H9 (cell line): ENCODE measurements at regions not wholly inside any gene's neighbourhood (a gene's known extent, or its start where the extent isn't known, plus 50 kb on each side); places are given as distances from the start of the nearest gene placed in this dataset.

ENCODE experiments used
- DNase-seq: peaks from one replicate; pipeline ENCODE4 v3.0.0-alpha.2; 2017
- H2AFZ ChIP-seq: one replicate; pipeline ENCODE4 v1.6.1; 2013; ENCODE audit warnings: mild to moderate bottlenecking, low read length, control low read depth, moderate library complexity
- H2AK5ac ChIP-seq: 2 replicates; pipeline ENCODE4 v1.6.1; 2013; ENCODE audit warnings: low read length, control low read depth, mixed read lengths; ENCODE audit not compliant: insufficient read length
- H2BK120ac ChIP-seq: one replicate; pipeline ENCODE4 v1.6.1; 2013; ENCODE audit warnings: low read depth, mild to moderate bottlenecking, low read length, control low read depth, inconsistent platforms; ENCODE audit not compliant: poor library complexity, severe bottlenecking
- H2BK12ac ChIP-seq: 2 replicates; pipeline ENCODE4 v1.6.1; 2013; ENCODE audit warnings: low read length, control low read depth, mixed read lengths, low read depth; ENCODE audit not compliant: insufficient read length
- H2BK15ac ChIP-seq: 2 replicates; pipeline ENCODE4 v1.6.1; 2013; ENCODE audit warnings: low read depth, low read length, control low read depth
- H2BK20ac ChIP-seq: one replicate; pipeline ENCODE4 v1.6.1; 2013; ENCODE audit warnings: low read depth, mild to moderate bottlenecking, low read length, control low read depth, inconsistent platforms; ENCODE audit not compliant: poor library complexity, severe bottlenecking
- H2BK5ac ChIP-seq: 2 replicates; pipeline ENCODE4 v1.6.1; 2013; ENCODE audit warnings: low read length, control low read depth, mixed read lengths; ENCODE audit not compliant: insufficient read length
- H3K14ac ChIP-seq: 2 replicates; pipeline ENCODE4 v1.6.1; 2013; ENCODE audit warnings: low read length, control low read depth; ENCODE audit not compliant: insufficient read depth
- H3K18ac ChIP-seq: 2 replicates; pipeline ENCODE4 v1.6.1; 2013; ENCODE audit warnings: low read depth, mild to moderate bottlenecking, mixed read lengths, low read length, control low read depth; ENCODE audit not compliant: insufficient read length
- H3K23ac ChIP-seq: 2 replicates; pipeline ENCODE4 v1.6.1; 2013; ENCODE audit warnings: low read length, control low read depth, mixed read lengths, low read depth; ENCODE audit not compliant: insufficient read length
- H3K23me2 ChIP-seq: 2 replicates; pipeline ENCODE4 v1.6.1; 2013; ENCODE audit warnings: low read depth, mild to moderate bottlenecking, mixed read lengths, low read length, control low read depth; ENCODE audit not compliant: insufficient read length, poor library complexity, severe bottlenecking
- H3K27ac ChIP-seq: 2 replicates; pipeline ENCODE4 v1.5.1; 2013; ENCODE audit warnings: low read length, control low read depth, mixed read lengths, low read depth; ENCODE audit not compliant: insufficient read length
- H3K27me3 ChIP-seq: 2 replicates; pipeline ENCODE4 v1.6.1; 2013; ENCODE audit warnings: low read length, control low read depth, inconsistent platforms; ENCODE audit not compliant: insufficient read depth
- H3K4ac ChIP-seq: 2 replicates; pipeline ENCODE4 v1.6.1; 2013; ENCODE audit warnings: low read depth, mild to moderate bottlenecking, control low read depth, inconsistent platforms, low read length, moderate library complexity
- H3K4me1 ChIP-seq: 2 replicates; pipeline ENCODE4 v1.6.1; 2013; ENCODE audit warnings: low read length, control low read depth, inconsistent platforms; ENCODE audit not compliant: insufficient read depth
- H3K4me2 ChIP-seq: 2 replicates; pipeline ENCODE4 v1.6.1; 2013; ENCODE audit warnings: low read length, control low read depth, mixed read lengths; ENCODE audit not compliant: insufficient read length, insufficient read depth
- H3K56ac ChIP-seq: 2 replicates; pipeline ENCODE4 v1.6.1; 2013; ENCODE audit warnings: low read depth, mild to moderate bottlenecking, mixed read lengths, low read length, control low read depth; ENCODE audit not compliant: insufficient read length
- H3K79me1 ChIP-seq: 2 replicates; pipeline ENCODE4 v1.6.1; 2013; ENCODE audit warnings: low read depth, mild to moderate bottlenecking, moderate library complexity, low read length, control low read depth, inconsistent platforms; ENCODE audit not compliant: insufficient read depth, poor library complexity, severe bottlenecking
- H3K79me2 ChIP-seq: 2 replicates; pipeline ENCODE4 v1.6.1; 2013; ENCODE audit warnings: low read length, control low read depth, inconsistent platforms; ENCODE audit not compliant: insufficient read depth
- H3K9ac ChIP-seq: 2 replicates; pipeline ENCODE4 v1.6.1; 2013; ENCODE audit warnings: low read length, control low read depth, mixed read lengths; ENCODE audit not compliant: insufficient read length; ENCODE audit errors: extremely low read depth
- H3K9me3 ChIP-seq: one replicate; pipeline ENCODE4 v1.6.1; 2013; ENCODE audit warnings: low read depth, low read length, inconsistent platforms; ENCODE audit not compliant: control insufficient read depth
- H3T11ph ChIP-seq: one replicate; pipeline ENCODE4 v1.6.1; 2013; ENCODE audit warnings: mild to moderate bottlenecking, low read length, control low read depth, inconsistent platforms
- H4K20me1 ChIP-seq: one replicate; pipeline ENCODE4 v1.6.1; 2013; ENCODE audit not compliant: control insufficient read depth, insufficient read length, insufficient read depth
- H4K5ac ChIP-seq: 2 replicates; pipeline ENCODE4 v1.6.1; 2013; ENCODE audit warnings: low read depth, mild to moderate bottlenecking, mixed read lengths, low read length, control low read depth; ENCODE audit not compliant: insufficient read length
- H4K8ac ChIP-seq: replicated peaks from 2 replicates; pipeline ENCODE4 v1.6.1; 2013; ENCODE audit warnings: low read length, control low read depth, mixed read lengths, low read depth; ENCODE audit not compliant: insufficient read length
- H4K91ac ChIP-seq: 2 replicates; pipeline ENCODE4 v1.6.1; 2013; ENCODE audit warnings: low read depth, mild to moderate bottlenecking, moderate library complexity, mixed read lengths, low read length, control low read depth; ENCODE audit not compliant: insufficient read length
- H3K27ac Mint-ChIP-seq, 3 experiments: 2 replicates in 2 of 3; 3 replicates in 1 of 3; pipeline ENCODE4 v1.8.0; 2020 to 2021; ENCODE audit warnings: mixed read lengths in 3 of 3, mild to moderate bottlenecking in 1 of 3, moderate library complexity in 1 of 3
- H3K27me3 Mint-ChIP-seq: 2 replicates; pipeline ENCODE4 v1.8.0; 2021; ENCODE audit warnings: low read depth, mild to moderate bottlenecking, moderate library complexity, mixed read lengths
- H3K36me3 Mint-ChIP-seq, 3 experiments: 2 replicates in 2 of 3; 3 replicates in 1 of 3; pipeline ENCODE4 v1.8.0; 2020 to 2021; ENCODE audit warnings: low read depth in 3 of 3, mixed read lengths in 3 of 3; ENCODE audit not compliant: insufficient read depth in 1 of 3
- H3K4me1 Mint-ChIP-seq, 2 experiments: 2 replicates each; pipeline ENCODE4 v1.8.0; 2020; ENCODE audit warnings: mixed read lengths in 2 of 2
- H3K4me3 Mint-ChIP-seq, 2 experiments: 2 replicates in 1 of 2; 3 replicates in 1 of 2; pipeline ENCODE4 v1.8.0; 2020 to 2021; ENCODE audit warnings: mild to moderate bottlenecking in 2 of 2, mixed read lengths in 2 of 2, moderate library complexity in 1 of 2
- H3K9me3 Mint-ChIP-seq, 2 experiments: 2 replicates in 1 of 2; 3 replicates in 1 of 2; pipeline ENCODE4 v1.8.0; 2020; ENCODE audit warnings: mild to moderate bottlenecking in 2 of 2, mixed read lengths in 2 of 2, moderate library complexity in 1 of 2
- WGBS: extraction: QIAGEN DNeasy Blood & Tissue Kit; methylation state at CpG from one replicate; pipeline ENCODE4 v1.1.7; 2013; ENCODE audit warnings: missing lambda C conversion rate, low lambda C conversion rate, mixed read lengths; ENCODE audit not compliant: insufficient read length; ENCODE audit errors: extremely low coverage; 5-methylcytosine and 5-hydroxymethylcytosine counted together
- TF ChIP-seq, protein P1 (sequence below): fragments of 200-600 bp; sonication (generic); conservative IDR thresholded peaks from 3 replicates; pipeline ENCODE4 v1.8.0; 2021; ENCODE audit warnings: antibody characterized with exemption, mild to moderate bottlenecking

DNA sequence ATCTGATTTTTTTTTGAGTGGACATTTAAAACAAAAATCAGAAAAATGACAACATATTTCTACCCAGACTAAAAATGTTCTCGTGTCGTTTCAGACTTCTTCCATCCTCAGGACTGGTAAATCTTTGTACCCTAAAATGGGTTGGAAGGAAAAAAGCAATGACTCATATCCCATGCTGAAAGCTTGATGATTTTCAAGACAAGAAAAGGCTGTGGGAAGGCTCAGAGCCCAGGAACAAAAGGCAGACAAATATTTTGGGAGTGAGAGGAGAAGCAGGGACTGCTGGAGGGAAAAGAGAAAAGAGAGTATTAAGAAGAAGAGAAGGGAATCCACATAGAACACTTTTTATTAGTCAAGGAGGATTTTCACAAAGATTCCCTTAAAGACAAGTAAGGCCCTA, 77.1 kb upstream of the CTAGE1 start:
- Mint-ChIP-seq H3K36me3 (peaks cover 0 to 5% (median 0%) of the 10 kb centered on the region in 3 experiments; a peak in 2 of 7 replicates), H3K4me3 (no peak overlapping the region), H3K4me1 (peaks cover 0 to 5% of the 10 kb centered on the region in 2 experiments; a peak in 1 of 4 replicates), H3K27me3 (no peaks in the 10 kb centered on the region), H3K9me3 (peaks cover 14 to 18% of the 10 kb centered on the region in 2 experiments; a peak in 4 of 5 replicates), H3K27ac (no peak overlapping the region; a peak in 1 of 7 replicates)
- Histone ChIP-seq H2BK20ac (no peak overlapping the region), H2BK12ac (no peak overlapping the region), H3K9me3 (no peaks in the 10 kb centered on the region), H2AK5ac (no peak overlapping the region), H2BK15ac (no peak overlapping the region), H3K27me3 (no peaks in the 10 kb centered on the region), H3K79me2 (no peaks in the 10 kb centered on the region), H2BK5ac (no peak overlapping the region), H2AFZ (no peak overlapping the region), H3T11ph (no peak overlapping the region), H3K9ac (no peak overlapping the region), H4K20me1 (no peaks in the 10 kb centered on the region), H3K27ac (no peak overlapping the region), H3K79me1 (no peaks in the 10 kb centered on the region), H3K23ac (no peak overlapping the region), H3K4me2 (no peak overlapping the region), H4K5ac (no peak overlapping the region), H3K56ac (no peak overlapping the region), H3K18ac (no peak overlapping the region), H2BK120ac (no peak overlapping the region), H4K8ac (no peak overlapping the region), H3K4ac (no peak overlapping the region), H3K14ac (no peak overlapping the region), H3K23me2 (no peaks in the 10 kb centered on the region), H3K4me1 (no peaks in the 10 kb centered on the region), H4K91ac (no peak overlapping the region)
- no CpG with 5 or more reads among the region's 2 CpGs for WGBS
- TF ChIP-seq, protein P1, sequence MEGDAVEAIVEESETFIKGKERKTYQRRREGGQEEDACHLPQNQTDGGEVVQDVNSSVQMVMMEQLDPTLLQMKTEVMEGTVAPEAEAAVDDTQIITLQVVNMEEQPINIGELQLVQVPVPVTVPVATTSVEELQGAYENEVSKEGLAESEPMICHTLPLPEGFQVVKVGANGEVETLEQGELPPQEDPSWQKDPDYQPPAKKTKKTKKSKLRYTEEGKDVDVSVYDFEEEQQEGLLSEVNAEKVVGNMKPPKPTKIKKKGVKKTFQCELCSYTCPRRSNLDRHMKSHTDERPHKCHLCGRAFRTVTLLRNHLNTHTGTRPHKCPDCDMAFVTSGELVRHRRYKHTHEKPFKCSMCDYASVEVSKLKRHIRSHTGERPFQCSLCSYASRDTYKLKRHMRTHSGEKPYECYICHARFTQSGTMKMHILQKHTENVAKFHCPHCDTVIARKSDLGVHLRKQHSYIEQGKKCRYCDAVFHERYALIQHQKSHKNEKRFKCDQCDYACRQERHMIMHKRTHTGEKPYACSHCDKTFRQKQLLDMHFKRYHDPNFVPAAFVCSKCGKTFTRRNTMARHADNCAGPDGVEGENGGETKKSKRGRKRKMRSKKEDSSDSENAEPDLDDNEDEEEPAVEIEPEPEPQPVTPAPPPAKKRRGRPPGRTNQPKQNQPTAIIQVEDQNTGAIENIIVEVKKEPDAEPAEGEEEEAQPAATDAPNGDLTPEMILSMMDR, result no peak
- no peak for DNase-seq
